PC-9 (cell line): ENCODE measurements at regions not wholly inside any gene's neighbourhood (a gene's known extent, or its start where the extent isn't known, plus 50 kb on each side); places are given as distances from the start of the nearest gene placed in this dataset.

Source experiments
- EZH2 ChIP-seq: fragments of 200-600 bp; sonication (generic); IDR thresholded peaks from 2 replicates; pipeline ENCODE4 v1.8.0; 2017; ENCODE audit warnings: antibody characterized with exemption, low read depth
- TF ChIP-seq, protein P1 (sequence below): fragments of 200-600 bp; sonication (generic); conservative IDR thresholded peaks from 2 replicates; pipeline ENCODE4 v1.6.1; 2017; ENCODE audit warnings: mixed run types, antibody characterized with exemption, mild to moderate bottlenecking, moderate library complexity

DNA sequence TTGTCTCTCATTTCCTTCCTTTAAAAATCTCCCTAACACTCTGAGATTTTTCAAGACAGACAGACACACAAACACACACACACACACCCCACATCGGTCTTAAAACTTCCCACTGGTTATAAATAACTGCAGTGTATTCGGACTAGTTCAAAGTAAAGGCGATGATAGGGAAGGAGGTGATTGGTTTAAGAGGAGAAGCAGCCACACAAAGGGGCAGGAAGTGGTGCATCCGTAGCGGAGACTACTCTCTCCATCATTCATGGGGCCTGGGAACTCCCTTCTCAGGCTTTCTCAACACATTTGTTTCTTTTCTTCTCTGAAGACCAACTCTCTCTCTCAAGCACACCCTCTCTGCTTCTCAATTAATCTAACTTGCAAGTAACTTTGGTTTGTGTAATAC, 149.1 kb upstream of the DPP10 start:
- TF ChIP-seq, protein P1, sequence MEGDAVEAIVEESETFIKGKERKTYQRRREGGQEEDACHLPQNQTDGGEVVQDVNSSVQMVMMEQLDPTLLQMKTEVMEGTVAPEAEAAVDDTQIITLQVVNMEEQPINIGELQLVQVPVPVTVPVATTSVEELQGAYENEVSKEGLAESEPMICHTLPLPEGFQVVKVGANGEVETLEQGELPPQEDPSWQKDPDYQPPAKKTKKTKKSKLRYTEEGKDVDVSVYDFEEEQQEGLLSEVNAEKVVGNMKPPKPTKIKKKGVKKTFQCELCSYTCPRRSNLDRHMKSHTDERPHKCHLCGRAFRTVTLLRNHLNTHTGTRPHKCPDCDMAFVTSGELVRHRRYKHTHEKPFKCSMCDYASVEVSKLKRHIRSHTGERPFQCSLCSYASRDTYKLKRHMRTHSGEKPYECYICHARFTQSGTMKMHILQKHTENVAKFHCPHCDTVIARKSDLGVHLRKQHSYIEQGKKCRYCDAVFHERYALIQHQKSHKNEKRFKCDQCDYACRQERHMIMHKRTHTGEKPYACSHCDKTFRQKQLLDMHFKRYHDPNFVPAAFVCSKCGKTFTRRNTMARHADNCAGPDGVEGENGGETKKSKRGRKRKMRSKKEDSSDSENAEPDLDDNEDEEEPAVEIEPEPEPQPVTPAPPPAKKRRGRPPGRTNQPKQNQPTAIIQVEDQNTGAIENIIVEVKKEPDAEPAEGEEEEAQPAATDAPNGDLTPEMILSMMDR, result no peak
- no peak for TF ChIP-seq EZH2
